HuH-7.5 (cell line): ENCODE measurements at regions not wholly inside any gene's neighbourhood (a gene's known extent, or its start where the extent isn't known, plus 50 kb on each side); places are given as distances from the start of the nearest gene placed in this dataset.
A peak's percentile ranks its signal among the peaks of the same experiment; 100 is the strongest.
"Not testable (repeated sequence)": the region's sequence is repeated elsewhere in the genome, so short reads cannot be mapped to it uniquely, and the experiment has no call there.

ENCODE experiments used
- DNase-seq: peaks from one replicate; pipeline ENCODE4 v3.0.0; 2011; ENCODE audit warnings: low spot score

GRCh38 chr11:87970762-87971161, 204.5 kb downstream of the RAB38 start:
- no peak for DNase-seq

GRCh38 chr11:87967459-87967858, 207.8 kb downstream of the RAB38 start:
- DNase-seq: no peak

GRCh38 chr11:87966694-87967093, 208.5 kb downstream of the RAB38 start:
- DNase-seq: no peak

GRCh38 chr11:87966216-87966615, 209.0 kb downstream of the RAB38 start:
- DNase-seq: no peak

- DNase-seq: no peak
These were observed 213.6 kb downstream of the RAB38 start for GRCh38 chr11:87961606-87962005.

GRCh38 chr11:87957961-87958360, 217.3 kb downstream of the RAB38 start:
- no peak for DNase-seq

- no peak for DNase-seq
These were observed 220.8 kb downstream of the RAB38 start for GRCh38 chr11:87954476-87954875.

- DNase-seq: no peak
These were observed 232.5 kb downstream of the RAB38 start for GRCh38 chr11:87942786-87943185.

GRCh38 chr11:87934182-87934581, 241.1 kb downstream of the RAB38 start:
- DNase-seq: no peak

GRCh38 chr11:87926250-87926970, 248.8 kb downstream of the RAB38 start:
- no peak for DNase-seq

- no peak for DNase-seq
These were observed 251.1 kb downstream of the RAB38 start for GRCh38 chr11:87924125-87924524.

- no peak for DNase-seq
These were observed 258.1 kb downstream of the RAB38 start for GRCh38 chr11:87917111-87917510.

- no peak for DNase-seq
These were observed 266.1 kb downstream of the RAB38 start for GRCh38 chr11:87909178-87909577.

GRCh38 chr11:87908086-87908485, 267.2 kb downstream of the RAB38 start:
- DNase-seq: no peak

GRCh38 chr11:87903345-87903744, 271.9 kb downstream of the RAB38 start:
- DNase-seq: no peak

- no peak for DNase-seq
These were observed 273.9 kb downstream of the RAB38 start for GRCh38 chr11:87901341-87901740.

GRCh38 chr11:87897921-87898320, 277.3 kb downstream of the RAB38 start:
- DNase-seq: no peak

- DNase-seq: no peak
These were observed 278.2 kb downstream of the RAB38 start for GRCh38 chr11:87897071-87897470.

GRCh38 chr11:87894961-87895360, 280.3 kb downstream of the RAB38 start:
- DNase-seq: no peak

GRCh38 chr11:87892291-87892690, 283.0 kb downstream of the RAB38 start:
- DNase-seq: no peak

- no peak for DNase-seq
These were observed 286.1 kb downstream of the RAB38 start for GRCh38 chr11:87889126-87889525.

- not testable (repeated sequence) for DNase-seq
These were observed 290.2 kb downstream of the RAB38 start for GRCh38 chr11:87885084-87885483.

- DNase-seq: no peak
These were observed 296.1 kb downstream of the RAB38 start for GRCh38 chr11:87879118-87879517.

GRCh38 chr11:87878373-87878825, 296.8 kb downstream of the RAB38 start:
- peak; percentile 2 for DNase-seq
